GM12892 (cell line): ENCODE measurements at regions not wholly inside any gene's neighbourhood (a gene's known extent, or its start where the extent isn't known, plus 50 kb on each side); places are given as distances from the start of the nearest gene placed in this dataset.

ENCODE experiments used
- DNase-seq: peaks from one replicate; pipeline ENCODE4 v3.0.0; 2011; ENCODE audit not compliant: insufficient read length
- FAIRE-seq: peaks from 2 replicates; lab custom pipeline; 2011; peaks lifted over from hg19 to GRCh38; lab: Jason Lieb, UNC
- POLR2A ChIP-seq: IDR thresholded peaks from 2 replicates; pipeline ENCODE4 v1.6.1; 2011; ENCODE audit warnings: low read depth, low read length, control low read depth
- POLR2AphosphoS5 ChIP-seq: IDR thresholded peaks from 2 replicates; pipeline ENCODE4 v1.6.1; 2011; ENCODE audit warnings: low read depth, low read length, control low read depth
- TAF1 ChIP-seq: IDR thresholded peaks from 2 replicates; pipeline ENCODE4 v1.6.1; 2011; ENCODE audit warnings: low read depth, mild to moderate bottlenecking, control low read depth, low read length, borderline replicate concordance

DNA sequence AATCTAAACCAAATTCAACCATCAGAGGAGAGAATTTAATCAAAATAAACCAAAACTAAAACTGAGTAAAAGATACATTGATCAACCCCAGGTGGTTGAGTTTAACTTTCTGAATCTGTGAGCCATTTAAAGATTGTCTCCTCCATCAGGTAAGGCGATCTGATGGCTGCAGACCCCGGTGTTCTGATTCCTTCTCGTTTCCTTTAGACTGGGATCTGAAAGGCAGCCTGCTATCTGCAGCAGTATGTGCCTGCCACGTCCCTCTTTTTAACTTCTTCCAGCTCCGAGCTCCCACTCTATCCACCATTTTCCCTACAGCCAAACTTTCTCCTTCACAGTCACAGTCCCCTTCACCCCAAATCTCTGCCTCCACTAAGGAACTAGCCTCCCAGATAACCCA is 66.1 kb upstream of the ARHGAP32 start:
- no peak for DNase-seq

DNA sequence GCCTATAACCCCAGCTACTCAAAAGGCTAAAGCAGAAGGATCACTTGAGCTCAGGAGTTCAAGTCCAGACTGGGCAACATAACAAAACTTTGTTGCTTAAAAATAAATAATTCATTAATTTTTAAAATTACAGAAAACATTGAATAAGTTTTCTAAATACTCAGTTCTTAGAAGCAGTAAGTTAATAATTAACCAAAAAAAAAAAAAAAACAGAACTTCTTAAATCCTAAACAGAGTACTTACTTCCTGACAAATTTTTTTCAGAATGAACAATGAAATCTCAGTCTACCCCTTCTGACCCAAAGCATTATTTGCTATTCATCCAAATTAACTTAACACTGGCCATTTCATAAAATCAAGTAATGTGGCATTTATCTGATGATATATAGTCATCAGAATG is 65.4 kb upstream of the ARHGAP32 start:
- DNase-seq (no peak), FAIRE-seq (no peak)
- TF ChIP-seq POLR2AphosphoS5 (no peak), POLR2A (no peak), TAF1 (no peak)

More for the DNA sequence above, 66.1 kb upstream of the ARHGAP32 start:
- no peak for TF ChIP-seq TAF1
- TF ChIP-seq POLR2A: no peak
- no peak for TF ChIP-seq POLR2AphosphoS5
- FAIRE-seq: no peak

DNA sequence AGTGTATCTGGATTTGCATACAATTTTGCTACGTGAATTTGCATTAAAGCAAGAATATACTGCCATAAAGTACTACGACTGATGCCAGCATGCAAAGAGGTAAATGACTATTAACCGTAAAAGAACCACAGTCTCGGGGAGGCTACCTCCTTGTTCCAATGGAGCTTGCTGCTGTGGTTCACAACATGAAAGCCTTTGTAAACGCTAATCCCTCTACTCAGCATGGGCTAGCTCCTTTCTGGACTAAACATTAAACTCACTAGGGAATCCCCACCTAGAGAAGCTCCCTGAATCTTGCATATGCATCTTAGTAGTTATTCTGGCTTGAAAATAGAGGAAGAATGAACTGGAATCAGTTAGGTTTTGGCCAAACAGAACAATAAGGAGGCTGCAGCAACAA is 60.5 kb upstream of the ARHGAP32 start:
- no peak for DNase-seq
- TF ChIP-seq POLR2A (no peak), POLR2AphosphoS5 (no peak), TAF1 (no peak)

DNA sequence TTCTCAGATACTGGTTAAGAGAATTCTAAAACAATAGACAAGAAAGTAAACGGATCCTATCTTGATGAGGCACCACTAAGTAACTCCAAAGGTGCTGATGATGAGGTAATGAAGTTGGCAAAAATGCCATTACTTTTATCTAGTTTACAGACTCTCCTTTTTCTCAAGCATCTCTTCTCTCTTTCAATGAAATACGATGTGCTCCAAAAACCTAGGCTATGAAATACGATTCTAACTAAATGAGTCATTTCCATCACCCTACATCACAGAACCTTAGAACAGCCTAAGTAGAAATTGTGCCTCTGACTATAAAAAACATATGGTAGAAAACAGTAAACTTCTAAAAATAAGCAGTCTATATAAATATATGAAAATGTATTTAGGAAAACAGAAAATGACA is 58.9 kb upstream of the ARHGAP32 start:
- no peak for TF ChIP-seq POLR2AphosphoS5
- no peak for TF ChIP-seq TAF1
- TF ChIP-seq POLR2A: no peak
- FAIRE-seq: no peak
- no peak for DNase-seq

More for the DNA sequence above, 60.5 kb upstream of the ARHGAP32 start:
- FAIRE-seq: no peak

DNA sequence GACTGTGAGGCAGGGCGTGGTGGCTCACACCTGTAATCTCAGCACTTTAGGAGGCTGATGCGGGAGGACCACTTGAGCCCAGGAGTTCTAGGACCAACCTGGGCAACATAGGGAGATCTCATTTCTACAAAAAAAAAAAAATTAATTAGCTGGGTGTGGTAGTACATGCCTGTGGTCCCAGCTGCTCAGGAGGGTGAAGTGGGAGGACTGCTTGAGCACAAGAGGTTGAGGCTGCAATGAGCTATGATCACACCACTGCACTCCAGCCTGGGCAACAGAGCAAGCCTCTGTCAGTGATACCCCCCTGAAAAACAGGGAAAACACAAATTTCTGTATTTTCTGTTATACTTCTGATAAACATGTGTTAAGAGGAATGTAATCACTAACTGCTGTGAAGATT is 57.8 kb upstream of the ARHGAP32 start:
- no peak for DNase-seq
- no peak for TF ChIP-seq POLR2A
- TF ChIP-seq TAF1: no peak
- TF ChIP-seq POLR2AphosphoS5: no peak
- FAIRE-seq: no peak

DNA sequence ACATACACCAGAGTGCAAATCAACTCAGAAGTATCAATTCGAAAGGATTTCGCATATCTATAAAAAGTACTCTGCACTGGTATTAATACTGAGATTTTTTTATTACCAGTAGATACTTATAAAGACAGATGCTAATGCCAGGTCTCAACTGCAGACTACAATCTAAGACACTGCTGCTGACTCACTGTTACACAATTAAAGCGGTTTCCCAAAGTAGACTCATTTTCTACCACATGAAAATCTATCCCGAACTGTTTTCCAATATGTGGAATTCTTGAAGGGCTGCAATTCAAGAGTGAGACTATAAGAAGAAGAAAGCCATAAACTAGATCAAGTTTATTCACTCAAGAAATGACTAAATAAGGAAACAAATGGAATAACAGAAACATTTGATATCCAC is 57.2 kb upstream of the ARHGAP32 start:
- DNase-seq: no peak
- no peak for FAIRE-seq
- TF ChIP-seq POLR2A (no peak), TAF1 (no peak), POLR2AphosphoS5 (no peak)

DNA sequence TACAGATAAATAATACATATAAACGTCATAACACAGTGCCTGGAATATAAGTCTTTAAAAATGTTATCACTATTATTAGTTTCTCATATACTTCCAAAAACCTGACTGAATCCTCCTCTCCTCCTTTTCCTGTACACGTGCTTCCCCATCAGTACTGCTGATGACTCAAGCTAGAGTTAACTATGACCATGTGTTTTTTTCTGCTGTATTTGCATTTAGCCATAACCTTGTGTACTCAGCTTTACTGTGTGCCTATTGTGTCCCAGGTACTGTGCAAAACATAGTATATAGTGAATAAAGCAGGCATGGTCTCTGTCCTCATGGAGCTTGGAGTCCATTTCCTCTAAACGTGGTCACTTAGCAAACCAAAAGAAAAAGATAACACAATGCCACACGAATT is 56.5 kb upstream of the ARHGAP32 start:
- FAIRE-seq (no peak), DNase-seq (no peak)
- TF ChIP-seq POLR2AphosphoS5 (no peak), TAF1 (no peak), POLR2A (no peak)

DNA sequence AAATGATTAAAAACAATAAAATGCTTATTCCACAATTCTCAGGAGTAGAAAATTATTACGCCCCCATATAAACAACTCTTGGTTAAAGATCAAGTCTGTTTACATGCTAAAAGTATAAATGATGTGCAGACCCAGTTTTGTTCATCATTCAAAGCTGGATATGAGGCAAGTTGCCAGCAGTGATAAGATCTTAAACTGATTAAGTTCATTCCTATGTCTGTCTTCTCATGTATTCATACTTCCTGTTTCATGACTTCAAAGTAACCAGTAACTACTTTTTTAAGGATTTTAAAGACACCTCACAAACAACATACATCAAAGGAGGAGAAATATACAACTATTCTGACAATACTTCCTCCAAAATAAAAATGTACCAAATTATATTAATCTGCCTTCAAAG is 55.0 kb upstream of the ARHGAP32 start:
- no peak for TF ChIP-seq TAF1
- no peak for TF ChIP-seq POLR2AphosphoS5
- FAIRE-seq: no peak
- DNase-seq: no peak

DNA sequence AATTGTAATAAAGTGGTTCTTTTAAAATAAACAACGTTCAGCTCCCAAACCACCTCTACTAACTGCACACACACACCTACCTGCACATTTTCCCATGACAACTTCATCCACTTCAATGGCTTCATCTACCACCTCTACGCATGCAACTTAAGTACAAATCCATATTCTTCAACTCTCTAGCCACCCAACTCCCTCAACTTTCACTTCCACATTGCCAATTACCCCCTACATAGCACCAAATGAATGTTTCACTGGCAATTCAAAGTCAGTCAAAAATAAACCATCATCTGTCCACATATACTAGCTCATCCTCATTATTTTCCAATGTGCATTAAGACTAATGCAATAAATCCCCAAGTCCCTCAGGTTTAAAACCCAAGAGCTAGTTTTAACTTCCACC is 50.7 kb upstream of the ARHGAP32 start:
- DNase-seq: no peak
- no peak for TF ChIP-seq POLR2A
- no peak for TF ChIP-seq TAF1
- TF ChIP-seq POLR2AphosphoS5: no peak
- no peak for FAIRE-seq
